CD14-positive monocyte (primary cell): ENCODE measurements at regions not wholly inside any gene's neighbourhood (a gene's known extent, or its start where the extent isn't known, plus 50 kb on each side); places are given as distances from the start of the nearest gene placed in this dataset.
A peak's percentile ranks its signal among the peaks of the same experiment; 100 is the strongest.

Source experiments
- DNase-seq, 3 donors: peaks; one replicate each; pipeline ENCODE4 v3.0.0-alpha.2; 2011 to 2022
- H2AFZ ChIP-seq: 2 replicates; pipeline ENCODE4 v1.6.0; 2012; ENCODE audit warnings: mild to moderate bottlenecking, low read depth, low read length, inconsistent platforms; ENCODE audit not compliant: insufficient read depth, poor library complexity, severe bottlenecking
- H3K27ac ChIP-seq, 2 donors: 1 replicate in 1 of 2; 2 replicates in 1 of 2; pipeline ENCODE4 v1.5.1; 2012 to 2013; ENCODE audit warnings: low read length in 2 of 2, control low read depth in 1 of 2, inconsistent platforms in 1 of 2, low read depth in 1 of 2, mild to moderate bottlenecking in 1 of 2
- H3K27me3 ChIP-seq, 2 donors: one replicate each; pipeline versions ENCODE4 v1.6.0 to v1.6.1; 2011 to 2013; ENCODE audit warnings: low read length in 2 of 2; ENCODE audit not compliant: control insufficient read depth in 2 of 2, insufficient read depth in 2 of 2
- H3K36me3 ChIP-seq, 2 donors: replicated peaks in 1 of 2; 1 replicate in 1 of 2; 2 replicates in 1 of 2; pipeline versions ENCODE4 v1.5.1 to v1.6.1; 2012 to 2013; ENCODE audit warnings: low read length in 2 of 2, control low read depth in 1 of 2, inconsistent platforms in 1 of 2, mild to moderate bottlenecking in 1 of 2; ENCODE audit not compliant: insufficient read depth in 2 of 2, control insufficient read depth in 1 of 2
- H3K4me1 ChIP-seq, 2 donors: 1 replicate in 1 of 2; 2 replicates in 1 of 2; pipeline versions ENCODE4 v1.5.1 to v1.6.1; 2012 to 2013; ENCODE audit warnings: low read length in 2 of 2, control low read depth in 1 of 2, inconsistent platforms in 1 of 2, mild to moderate bottlenecking in 1 of 2, moderate library complexity in 1 of 2; ENCODE audit not compliant: insufficient read depth in 2 of 2, control insufficient read depth in 1 of 2
- H3K4me2 ChIP-seq: replicated peaks from 2 replicates; pipeline ENCODE3; 2012; ENCODE audit warnings: low read length, moderate library complexity, mild to moderate bottlenecking; ENCODE audit not compliant: poor library complexity, severe bottlenecking; ENCODE audit errors: extremely low read depth
- H3K4me3 ChIP-seq, 3 experiments: fragments of 200-600 bp in 1 of 3; sonication (generic) in 1 of 3; replicated peaks in 1 of 3; 1 replicate in 2 of 3; 2 replicates in 1 of 3; pipeline ENCODE4 v1.5.1; 2011 to 2013; ENCODE audit warnings: low read length in 3 of 3, mild to moderate bottlenecking in 3 of 3, control low read depth in 2 of 3, low read depth in 2 of 3, inconsistent platforms in 1 of 3, moderate library complexity in 1 of 3
- H3K79me2 ChIP-seq: 2 replicates; pipeline ENCODE4 v1.6.0; 2012; ENCODE audit warnings: mild to moderate bottlenecking, control low read depth, inconsistent platforms, low read length, moderate library complexity; ENCODE audit not compliant: insufficient read depth
- H3K9ac ChIP-seq: 2 replicates; pipeline ENCODE4 v1.6.0; 2017; ENCODE audit warnings: low read length, mild to moderate bottlenecking; ENCODE audit not compliant: insufficient read depth, poor library complexity, severe bottlenecking
- H3K9me3 ChIP-seq, 2 donors: replicated peaks in 1 of 2; 1 replicate in 1 of 2; 2 replicates in 1 of 2; pipeline versions ENCODE4 v1.5.1 to v1.6.1; 2012 to 2013; ENCODE audit warnings: low read length in 2 of 2, control low read depth in 1 of 2; ENCODE audit not compliant: control insufficient read depth in 1 of 2, insufficient read depth in 1 of 2
- H4K20me1 ChIP-seq: 2 replicates; pipeline ENCODE4 v1.6.0; 2012; ENCODE audit warnings: mild to moderate bottlenecking, low read length, control low read depth, moderate library complexity; ENCODE audit not compliant: insufficient read depth
- H3K27ac Mint-ChIP-seq, 7 donors: one replicate each; pipeline ENCODE4 v1.8.0; 2020; ENCODE audit warnings: mild to moderate bottlenecking in 7 of 7, mixed read lengths in 7 of 7, moderate library complexity in 6 of 7, inconsistent platforms in 2 of 7
- H3K27me3 Mint-ChIP-seq, 3 donors: one replicate each; pipeline ENCODE4 v1.8.0; 2021 to 2022; ENCODE audit warnings: low read depth in 3 of 3, mild to moderate bottlenecking in 3 of 3, mixed read lengths in 3 of 3, moderate library complexity in 3 of 3, inconsistent platforms in 1 of 3
- H3K36me3 Mint-ChIP-seq, 2 donors: one replicate each; pipeline ENCODE4 v1.8.0; 2020; ENCODE audit warnings: mixed read lengths in 2 of 2, inconsistent platforms in 1 of 2, mild to moderate bottlenecking in 1 of 2
- H3K4me1 Mint-ChIP-seq: one replicate; pipeline ENCODE4 v1.8.0; 2020; ENCODE audit warnings: mild to moderate bottlenecking, mixed read lengths
- H3K4me3 Mint-ChIP-seq, 2 donors: one replicate each; pipeline ENCODE4 v1.8.0; 2020; ENCODE audit warnings: mild to moderate bottlenecking in 2 of 2, mixed read lengths in 2 of 2, moderate library complexity in 1 of 2
- H3K9me3 Mint-ChIP-seq, 7 donors: one replicate each; pipeline ENCODE4 v1.8.0; 2020 to 2022; ENCODE audit warnings: mixed read lengths in 7 of 7, mild to moderate bottlenecking in 6 of 7, moderate library complexity in 6 of 7, inconsistent platforms in 2 of 7
- WGBS: methylation state at CpG from one replicate; pipeline ENCODE4 v1.1.5; 2013; ENCODE audit warnings: missing lambda C conversion rate; ENCODE audit not compliant: insufficient coverage; 5-methylcytosine and 5-hydroxymethylcytosine counted together
- intact Hi-C, 2 donors: fragments of 100-400 bp; cut with micrococcal nuclease; formaldehyde crosslinking; loops; one replicate each; pipeline versions ENCODE4 v1.15.0 to v1.15.1; 2023
- TF ChIP-seq, protein P1 (sequence below): fragments of 200-600 bp; IDR thresholded peaks from one replicate; pipeline ENCODE4 v1.8.0; 2022; ENCODE audit warnings: antibody characterized with exemption, mild to moderate bottlenecking

DNA sequence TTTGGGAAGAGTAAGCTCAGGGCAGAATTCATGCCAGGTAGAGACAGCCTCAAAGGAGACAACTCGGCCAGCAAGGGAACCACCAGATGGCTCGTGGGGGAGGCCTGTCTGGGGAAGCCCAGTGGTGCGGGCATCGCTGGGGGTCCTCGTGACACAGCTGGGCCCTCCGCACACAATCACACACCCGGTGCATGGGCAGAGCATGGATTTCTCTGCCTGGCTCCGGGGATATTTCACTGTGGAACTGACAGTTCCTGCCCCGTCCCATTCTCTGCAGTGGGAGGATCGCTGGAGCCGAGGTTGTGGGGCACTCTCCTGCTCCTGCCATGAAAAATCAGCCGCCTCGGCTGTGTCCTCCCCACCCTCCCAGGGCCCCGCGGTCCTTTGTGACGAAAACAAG, 108.0 kb downstream of the CRYAA start:
- H3K9ac ChIP-seq: no peak overlapping the region
- no peaks in the 10 kb centered on the region for H3K27me3 ChIP-seq
- no peak overlapping the region for H3K27ac ChIP-seq
- no peaks in the 10 kb centered on the region for H3K9me3 Mint-ChIP-seq
- intact Hi-C loops: no loop called here
- no peak overlapping the region for H3K4me3 ChIP-seq
- H3K4me1 ChIP-seq: no peaks in the 10 kb centered on the region
- H3K79me2 ChIP-seq: no peaks in the 10 kb centered on the region
- no peak overlapping the region for H3K4me2 ChIP-seq
- TF ChIP-seq, protein P1, sequence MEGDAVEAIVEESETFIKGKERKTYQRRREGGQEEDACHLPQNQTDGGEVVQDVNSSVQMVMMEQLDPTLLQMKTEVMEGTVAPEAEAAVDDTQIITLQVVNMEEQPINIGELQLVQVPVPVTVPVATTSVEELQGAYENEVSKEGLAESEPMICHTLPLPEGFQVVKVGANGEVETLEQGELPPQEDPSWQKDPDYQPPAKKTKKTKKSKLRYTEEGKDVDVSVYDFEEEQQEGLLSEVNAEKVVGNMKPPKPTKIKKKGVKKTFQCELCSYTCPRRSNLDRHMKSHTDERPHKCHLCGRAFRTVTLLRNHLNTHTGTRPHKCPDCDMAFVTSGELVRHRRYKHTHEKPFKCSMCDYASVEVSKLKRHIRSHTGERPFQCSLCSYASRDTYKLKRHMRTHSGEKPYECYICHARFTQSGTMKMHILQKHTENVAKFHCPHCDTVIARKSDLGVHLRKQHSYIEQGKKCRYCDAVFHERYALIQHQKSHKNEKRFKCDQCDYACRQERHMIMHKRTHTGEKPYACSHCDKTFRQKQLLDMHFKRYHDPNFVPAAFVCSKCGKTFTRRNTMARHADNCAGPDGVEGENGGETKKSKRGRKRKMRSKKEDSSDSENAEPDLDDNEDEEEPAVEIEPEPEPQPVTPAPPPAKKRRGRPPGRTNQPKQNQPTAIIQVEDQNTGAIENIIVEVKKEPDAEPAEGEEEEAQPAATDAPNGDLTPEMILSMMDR: no peak
- WGBS: 87% methylated on average over 8 of the region's 16 CpGs
- no peaks in the 10 kb centered on the region for H4K20me1 ChIP-seq
- no peak for DNase-seq
- H3K36me3 Mint-ChIP-seq: no peaks in the 10 kb centered on the region
- no peak overlapping the region for H3K27ac Mint-ChIP-seq
- no peaks in the 10 kb centered on the region for H3K4me1 Mint-ChIP-seq
- no peaks in the 10 kb centered on the region for H3K9me3 ChIP-seq
- H3K4me3 Mint-ChIP-seq: peak overlapping the region in 1 of 2 donors; percentile 59
- no peak overlapping the region for H2AFZ ChIP-seq
- H3K36me3 ChIP-seq: no peaks in the 10 kb centered on the region
- peaks cover 11 to 34% (median 16%) of the 10 kb centered on the region in 3 donors for H3K27me3 Mint-ChIP-seq

DNA sequence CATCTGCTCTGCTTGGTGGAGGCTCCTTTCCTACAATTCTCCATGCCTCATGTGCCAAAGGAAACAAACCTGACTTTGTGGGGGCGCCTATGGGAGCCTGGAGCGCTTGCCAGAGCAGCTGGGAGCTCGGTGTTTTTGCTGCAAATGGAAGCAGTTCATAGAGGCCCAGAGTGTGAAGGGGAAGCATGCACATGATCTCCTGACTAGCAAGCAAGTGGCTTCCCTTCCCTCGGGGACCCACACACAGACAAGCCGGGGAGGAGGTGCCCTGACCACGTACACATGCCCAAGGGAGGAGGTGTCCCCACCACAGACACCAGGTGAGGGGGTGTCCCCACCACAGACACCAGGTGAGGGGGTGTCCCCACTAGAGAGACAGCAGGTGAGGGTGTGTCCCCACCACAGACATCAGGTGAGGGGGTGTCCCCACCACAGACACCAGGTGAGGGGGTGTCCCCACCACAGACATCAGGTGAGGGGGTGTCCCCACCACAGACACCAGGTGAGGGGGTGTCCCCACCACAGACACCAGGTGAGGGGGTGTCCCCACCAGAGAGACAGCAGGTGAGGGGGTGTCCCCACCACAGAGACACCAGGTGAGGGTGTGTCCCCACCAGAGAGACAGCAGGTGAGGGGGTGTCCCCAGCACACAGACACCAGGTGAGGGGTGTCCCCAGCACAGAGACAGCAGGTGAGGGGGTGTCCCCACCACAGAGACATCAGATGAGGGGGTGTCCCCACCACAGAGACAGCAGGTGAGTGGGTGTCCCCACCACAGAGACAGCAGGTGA, 106.8 kb downstream of the CRYAA start:
- H3K4me1 ChIP-seq: no peaks in the 10 kb centered on the region
- H3K4me1 Mint-ChIP-seq: no peaks in the 10 kb centered on the region
- H3K27me3 Mint-ChIP-seq: peaks cover 7 to 34% (median 16%) of the 10 kb centered on the region in 3 donors
- H3K9ac ChIP-seq: no peak overlapping the region
- peak overlapping the region in 1 of 2 donors; percentile 57 for H3K4me3 Mint-ChIP-seq
- no peak overlapping the region for H3K4me2 ChIP-seq
- peaks cover 0 to 2% (median 0%) of the 10 kb centered on the region in 7 donors for H3K9me3 Mint-ChIP-seq
- intact Hi-C loops: no loop called here
- no peaks in the 10 kb centered on the region for H3K27me3 ChIP-seq
- DNase-seq: no peak
- no peaks in the 10 kb centered on the region for H3K9me3 ChIP-seq
- H3K79me2 ChIP-seq: no peaks in the 10 kb centered on the region
- no peaks in the 10 kb centered on the region for H4K20me1 ChIP-seq
- H3K36me3 Mint-ChIP-seq: no peaks in the 10 kb centered on the region
- H2AFZ ChIP-seq: no peak overlapping the region
- H3K36me3 ChIP-seq: no peaks in the 10 kb centered on the region
- peak overlapping the region in 1 of 7 donors; percentile 79 for H3K27ac Mint-ChIP-seq
- WGBS: 32% methylated on average over 3 of the region's 6 CpGs
- H3K4me3 ChIP-seq: no peak overlapping the region
- no peak overlapping the region for H3K27ac ChIP-seq
- TF ChIP-seq, protein P1: no peak
